GM18507 (cell line): ENCODE measurements at regions not wholly inside any gene's neighbourhood (a gene's known extent, or its start where the extent isn't known, plus 50 kb on each side); places are given as distances from the start of the nearest gene placed in this dataset.
"Not testable (repeated sequence)": the region's sequence is repeated elsewhere in the genome, so short reads cannot be mapped to it uniquely, and the experiment has no call there.

Experiments
- DNase-seq: peaks from one replicate; pipeline ENCODE4 v3.0.0; 2011; ENCODE audit warnings: low read depth; ENCODE audit not compliant: insufficient read length; ENCODE audit errors: extremely low spot score
- FAIRE-seq: peaks from 2 replicates; lab custom pipeline; 2011; peaks lifted over from hg19 to GRCh38; lab: Jason Lieb, UNC

GRCh38 chr1:9455487-9456234 is 83.6 kb upstream of the SLC25A33 start:
- peak; percentile 68 for FAIRE-seq

GRCh38 chr1:9456833-9457232 is 82.4 kb upstream of the SLC25A33 start:
- FAIRE-seq (no peak), DNase-seq (no peak)

More at GRCh38 chr1:9455487-9456234, 83.6 kb upstream of the SLC25A33 start:
- peak; percentile 48 for DNase-seq

GRCh38 chr1:9459816-9460407 is 79.4 kb upstream of the SLC25A33 start:
- no peak for FAIRE-seq
- DNase-seq: no peak

GRCh38 chr1:9465640-9466039 is 73.6 kb upstream of the SLC25A33 start:
- FAIRE-seq: no peak

GRCh38 chr1:9466780-9467758 is 72.2 kb upstream of the SLC25A33 start:
- FAIRE-seq (no peak), DNase-seq (no peak)

More at GRCh38 chr1:9465640-9466039, 73.6 kb upstream of the SLC25A33 start:
- DNase-seq: no peak

GRCh38 chr1:9469882-9470281 is 69.4 kb upstream of the SLC25A33 start:
- not testable (repeated sequence) for FAIRE-seq

GRCh38 chr1:9471679-9472078 is 67.6 kb upstream of the SLC25A33 start:
- FAIRE-seq (no peak), DNase-seq (no peak)

More at GRCh38 chr1:9469882-9470281, 69.4 kb upstream of the SLC25A33 start:
- DNase-seq: not testable (repeated sequence)

GRCh38 chr1:9472386-9473031 is 66.8 kb upstream of the SLC25A33 start:
- FAIRE-seq (no peak), DNase-seq (no peak)

- FAIRE-seq: no peak
- DNase-seq: no peak
These were observed 66.0 kb upstream of the SLC25A33 start for GRCh38 chr1:9473032-9473807.

GRCh38 chr1:9475061-9475627 is 64.1 kb upstream of the SLC25A33 start:
- DNase-seq: no peak
- no peak for FAIRE-seq

- DNase-seq: no peak
These were observed 62.3 kb upstream of the SLC25A33 start for GRCh38 chr1:9476790-9477463.

GRCh38 chr1:9477535-9477934 is 61.7 kb upstream of the SLC25A33 start:
- DNase-seq: no peak
- FAIRE-seq: no peak

More at GRCh38 chr1:9476790-9477463, 62.3 kb upstream of the SLC25A33 start:
- FAIRE-seq: peak; percentile 35

- FAIRE-seq: no peak
- DNase-seq: no peak
These were observed 61.2 kb upstream of the SLC25A33 start for GRCh38 chr1:9478021-9478420.

- FAIRE-seq (no peak), DNase-seq (no peak)
These were observed 58.2 kb upstream of the SLC25A33 start for GRCh38 chr1:9481048-9481447.

GRCh38 chr1:9482403-9482802 is 56.9 kb upstream of the SLC25A33 start:
- FAIRE-seq (no peak), DNase-seq (no peak)

- no peak for FAIRE-seq
These were observed 56.3 kb upstream of the SLC25A33 start for GRCh38 chr1:9482816-9483572.

GRCh38 chr1:9486466-9487140 is 52.7 kb upstream of the SLC25A33 start:
- FAIRE-seq (no peak), DNase-seq (no peak)

More at GRCh38 chr1:9482816-9483572, 56.3 kb upstream of the SLC25A33 start:
- DNase-seq: no peak
